K562 (cell line): ENCODE measurements at regions not wholly inside any gene's neighbourhood (a gene's known extent, or its start where the extent isn't known, plus 50 kb on each side); places are given as distances from the start of the nearest gene placed in this dataset.

Experiments
- ATAC-seq: fragments of 200-7000 bp; cut with Tn5 transposase; 3 replicates; pipeline ENCODE4 v1.9.1; 2020; ENCODE audit warnings: moderate library complexity
- BruUV-seq: library from RNA; stranded (reverse); fragments of 400-500 nt; replicated peaks from 2 replicates; lab custom pipeline; 2021; lab: Mats Ljungman, UMichigan
- CTCF ChIA-PET: fragments of 300-600 bp; formaldehyde crosslinking; extraction: SDS; loops from one replicate; lab custom pipeline; 2021; ENCODE audit warnings: low intra/inter-chr PET ratio; lab: Yijun Ruan, JAX
- POLR2A ChIA-PET: fragments of 300-600, 350-650 bp; sonication (Branson Sonifier 250); formaldehyde crosslinking; extraction: SDS; loops from one replicate; lab custom pipeline; 2021; ENCODE audit warnings: antibody characterized with exemption, inconsistent platforms; lab: Yijun Ruan, JAX
- DNase-seq, 4 experiments: peaks; one replicate each; pipeline versions ENCODE4 v3.0.0 to v3.0.0-alpha.2; 2011 to 2018; ENCODE audit warnings: low spot score in 3 of 4, mixed read lengths in 3 of 4; ENCODE audit errors: extremely low read depth in 1 of 4
- FAIRE-seq: peaks from 2 replicates; lab custom pipeline; 2011; peaks lifted over from hg19 to GRCh38; lab: Jason Lieb, UNC
- H2AFZ ChIP-seq: 2 replicates; pipeline ENCODE4 v1.6.0; 2011; ENCODE audit warnings: low read depth, low read length, control low read depth, inconsistent platforms
- H3K27ac ChIP-seq: fragments of 200-600 bp; 3 replicates; pipeline ENCODE4 v1.8.0; 2011; ENCODE audit warnings: low read depth, mild to moderate bottlenecking, control low read depth, inconsistent platforms, low read length, moderate library complexity, mixed read lengths; ENCODE audit errors: extremely low read depth
- H3K27me3 ChIP-seq, 2 experiments: fragments of 300-600 bp in 1 of 2; 2 replicates in 1 of 2; 3 replicates in 1 of 2; pipeline versions ENCODE4 v1.6.0 to v1.8.0; 2011; ENCODE audit warnings: inconsistent platforms in 2 of 2, low read length in 2 of 2, mild to moderate bottlenecking in 1 of 2, mixed read lengths in 1 of 2, moderate library complexity in 1 of 2; ENCODE audit not compliant: control insufficient read depth in 2 of 2, insufficient read depth in 2 of 2
- H3K36me3 ChIP-seq: fragments of 300-600 bp; 3 replicates; pipeline ENCODE4 v1.8.0; 2011; ENCODE audit warnings: mild to moderate bottlenecking, low read length, inconsistent platforms; ENCODE audit not compliant: control insufficient read depth, insufficient read depth
- H3K4me1 ChIP-seq, 2 experiments: fragments of 200-600 bp in 1 of 2; replicated peaks in 1 of 2; 2 replicates in 1 of 2; 3 replicates in 1 of 2; pipeline versions ENCODE4 v1.5.1 to v1.8.0; 2011; ENCODE audit warnings: inconsistent platforms in 2 of 2, low read length in 2 of 2, mild to moderate bottlenecking in 1 of 2, mixed read lengths in 1 of 2, moderate library complexity in 1 of 2; ENCODE audit not compliant: control insufficient read depth in 2 of 2, insufficient read depth in 2 of 2
- H3K4me2 ChIP-seq: 2 replicates; pipeline ENCODE4 v1.6.1; 2011; ENCODE audit warnings: low read length, control low read depth, inconsistent platforms, mixed read lengths; ENCODE audit not compliant: insufficient read depth
- H3K4me3 ChIP-seq: fragments of 200-600 bp; sonication (generic), shearing (Covaris generic); 2 replicates; pipeline ENCODE4 v1.5.1; 2016; ENCODE audit warnings: control low read depth, inconsistent platforms
- H3K79me2 ChIP-seq: fragments of 200-600 bp; 3 replicates; pipeline ENCODE4 v1.8.0; 2011; ENCODE audit warnings: low read length, inconsistent platforms; ENCODE audit not compliant: control insufficient read depth, insufficient read depth
- H3K9ac ChIP-seq, 2 experiments: 2 replicates each; pipeline versions ENCODE4 v1.6.0 to v1.6.1; 2011; ENCODE audit warnings: low read depth in 2 of 2, low read length in 2 of 2, control low read depth in 1 of 2, inconsistent platforms in 1 of 2, mild to moderate bottlenecking in 1 of 2, mixed read lengths in 1 of 2; ENCODE audit not compliant: insufficient read depth in 1 of 2
- H3K9me1 ChIP-seq: one replicate; pipeline ENCODE4 v1.6.0; 2011; ENCODE audit warnings: inconsistent platforms, mild to moderate bottlenecking, low read length, moderate library complexity; ENCODE audit not compliant: control insufficient read depth, insufficient read depth
- H3K9me3 ChIP-seq: replicated peaks from 2 replicates; pipeline ENCODE4 v1.5.1; 2011; ENCODE audit warnings: low read depth, low read length, inconsistent platforms; ENCODE audit not compliant: control insufficient read depth, insufficient read depth
- H4K20me1 ChIP-seq: replicated peaks from 2 replicates; pipeline ENCODE4 v1.6.1; 2011; ENCODE audit warnings: low read length, inconsistent platforms, mixed read lengths; ENCODE audit not compliant: control insufficient read depth, insufficient read depth
- CBFB ChIP-seq: sonication (generic); formaldehyde crosslinking; IDR thresholded peaks from 2 replicates; pipeline ENCODE4 v1.4.0; 2020; ENCODE audit warnings: mild to moderate bottlenecking, missing genetic modification reagents
- CTBP1 ChIP-seq: fragments of 450-650 bp; IDR thresholded peaks from 2 replicates; pipeline ENCODE4 v1.6.1; 2016; ENCODE audit warnings: borderline replicate concordance
- HNRNPUL1 ChIP-seq: fragments of 200-400 bp; formaldehyde crosslinking; IDR thresholded peaks from 2 replicates; pipeline ENCODE4 v1.6.1; 2017; ENCODE audit warnings: low read length
- MCM5 ChIP-seq: fragments of 450-650 bp; IDR thresholded peaks from 2 replicates; pipeline ENCODE4 v1.6.1; 2016; ENCODE audit warnings: low read depth
- MYC ChIP-seq, 2 experiments: fragments of 250-450 bp in 1 of 2; sonication (Bioruptor Pico) in 1 of 2; IDR thresholded peaks; 2 replicates each; pipeline versions ENCODE4 v1.5.1 to v1.6.1; 2012 to 2021; ENCODE audit warnings: low read depth in 2 of 2, borderline replicate concordance in 1 of 2, improper control_type of control experiment in 1 of 2, low read length in 1 of 2, mild to moderate bottlenecking in 1 of 2, moderate library complexity in 1 of 2
- NEUROD1 ChIP-seq: fragments of 150-350 bp; IDR thresholded peaks from 2 replicates; pipeline ENCODE4 v1.6.1; 2014; ENCODE audit warnings: borderline replicate concordance, low read length, low read depth; ENCODE audit not compliant: partially characterized antibody
- NFYB ChIP-seq: IDR thresholded peaks from 2 replicates; pipeline ENCODE4 v1.6.1; 2011; ENCODE audit warnings: mild to moderate bottlenecking, moderate library complexity; ENCODE audit not compliant: insufficient read length; ENCODE audit errors: extremely low read depth
- PHB2 ChIP-seq: fragments of 450-650 bp; IDR thresholded peaks from 2 replicates; pipeline ENCODE4 v1.6.1; 2017; ENCODE audit warnings: low read depth
- ZNF316 ChIP-seq: fragments of 450-650 bp; IDR thresholded peaks from 2 replicates; pipeline ENCODE4 v1.6.1; 2016
- ZNF408 ChIP-seq: fragments of 250-450 bp; sonication (Bioruptor Pico); IDR thresholded peaks from 2 replicates; pipeline ENCODE4 v1.4.0; 2020; ENCODE audit warnings: low read depth, mild to moderate bottlenecking, moderate library complexity
- WGBS: fragments of 100-300 bp; shearing (Covaris generic); methylation state at CpG from one replicate; pipeline ENCODE4 v1.1.6; 2016; ENCODE audit warnings: low coverage, mixed read lengths; ENCODE audit not compliant: insufficient coverage; ENCODE audit errors: missing lambda C conversion rate; 5-methylcytosine and 5-hydroxymethylcytosine counted together
- in situ Hi-C: fragments of 300-500 bp; cut with MboI; formaldehyde crosslinking; loops from 4 replicates; pipeline ENCODE4 v1.15.0; 2018; ENCODE audit warnings: inconsistent platforms, mixed read lengths
- intact Hi-C: fragments of 100-400 bp; cut with micrococcal nuclease; formaldehyde crosslinking; loops from 2 replicates; pipeline ENCODE4 v1.14.2; 2022
- TF ChIP-seq, protein P1 (sequence below): sonication (generic); formaldehyde crosslinking; IDR thresholded peaks from 2 replicates; pipeline ENCODE4 v1.8.1; 2022; ENCODE audit warnings: missing genetic modification reagents
- TF ChIP-seq, protein P2 (sequence below): fragments of 450-650 bp; IDR thresholded peaks from 2 replicates; pipeline ENCODE4 v1.6.1; 2016; ENCODE audit warnings: antibody characterized with exemption
- TF ChIP-seq, protein P3 (sequence below): fragments of 250-450 bp; sonication (Bioruptor Pico); IDR thresholded peaks from 2 replicates; pipeline ENCODE4 v1.5.0; 2021; ENCODE audit warnings: mild to moderate bottlenecking, borderline replicate concordance

DNA sequence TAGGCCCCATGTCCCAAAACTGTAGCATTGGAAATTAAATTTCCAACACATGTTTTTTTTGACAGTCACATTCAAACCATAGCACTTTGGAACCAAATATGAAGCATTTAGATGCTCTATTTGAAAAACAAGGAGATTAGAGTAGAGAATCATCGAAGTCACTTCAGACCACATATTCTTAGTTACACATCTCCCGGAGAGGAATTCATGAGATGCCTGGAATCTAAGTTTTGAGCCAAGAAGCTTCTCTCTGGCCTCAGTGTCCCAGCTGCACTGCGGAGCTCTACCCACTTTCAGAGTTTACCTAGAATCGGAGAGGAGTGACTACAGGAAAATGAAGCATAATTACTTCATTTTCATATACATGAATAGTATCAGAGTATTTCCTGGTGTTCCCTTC is 385.9 kb downstream of the TNS1 start:
- in situ Hi-C loops, result no loop called here
- FAIRE-seq, result no peak

More for the DNA sequence above, 385.9 kb downstream of the TNS1 start:
- Histone ChIP-seq H3K4me3 (no peak overlapping the region), H3K4me2 (no peak overlapping the region), H3K27me3 (peaks cover 0 to 18% of the 10 kb centered on the region in 2 experiments; a peak in 2 of 5 replicates), H3K4me1 (no peaks in the 10 kb centered on the region), H3K9me1 (no peaks in the 10 kb centered on the region), H3K27ac (no peak overlapping the region), H3K9ac (no peak overlapping the region), H2AFZ (no peak overlapping the region), H4K20me1 (no peaks in the 10 kb centered on the region), H3K36me3 (no peaks in the 10 kb centered on the region), H3K79me2 (no peaks in the 10 kb centered on the region), H3K9me3 (no peaks in the 10 kb centered on the region)
- ATAC-seq, result no peak
- no peak for DNase-seq
- CTCF ChIA-PET, result no interaction called here
- WGBS, result 0% methylated on average over 4 of the region's 4 CpGs
- intact Hi-C loops, result no loop called here
- no peak for TF ChIP-seq ZNF316
- TF ChIP-seq, protein P1, sequence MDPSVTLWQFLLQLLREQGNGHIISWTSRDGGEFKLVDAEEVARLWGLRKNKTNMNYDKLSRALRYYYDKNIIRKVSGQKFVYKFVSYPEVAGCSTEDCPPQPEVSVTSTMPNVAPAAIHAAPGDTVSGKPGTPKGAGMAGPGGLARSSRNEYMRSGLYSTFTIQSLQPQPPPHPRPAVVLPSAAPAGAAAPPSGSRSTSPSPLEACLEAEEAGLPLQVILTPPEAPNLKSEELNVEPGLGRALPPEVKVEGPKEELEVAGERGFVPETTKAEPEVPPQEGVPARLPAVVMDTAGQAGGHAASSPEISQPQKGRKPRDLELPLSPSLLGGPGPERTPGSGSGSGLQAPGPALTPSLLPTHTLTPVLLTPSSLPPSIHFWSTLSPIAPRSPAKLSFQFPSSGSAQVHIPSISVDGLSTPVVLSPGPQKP (CRISPR knock-in tag), result no peak
- TF ChIP-seq PHB2, result no peak
- TF ChIP-seq HNRNPUL1, result no peak
- TF ChIP-seq ZNF408 (CRISPR knock-in tag), result no peak
- TF ChIP-seq, protein P2, sequence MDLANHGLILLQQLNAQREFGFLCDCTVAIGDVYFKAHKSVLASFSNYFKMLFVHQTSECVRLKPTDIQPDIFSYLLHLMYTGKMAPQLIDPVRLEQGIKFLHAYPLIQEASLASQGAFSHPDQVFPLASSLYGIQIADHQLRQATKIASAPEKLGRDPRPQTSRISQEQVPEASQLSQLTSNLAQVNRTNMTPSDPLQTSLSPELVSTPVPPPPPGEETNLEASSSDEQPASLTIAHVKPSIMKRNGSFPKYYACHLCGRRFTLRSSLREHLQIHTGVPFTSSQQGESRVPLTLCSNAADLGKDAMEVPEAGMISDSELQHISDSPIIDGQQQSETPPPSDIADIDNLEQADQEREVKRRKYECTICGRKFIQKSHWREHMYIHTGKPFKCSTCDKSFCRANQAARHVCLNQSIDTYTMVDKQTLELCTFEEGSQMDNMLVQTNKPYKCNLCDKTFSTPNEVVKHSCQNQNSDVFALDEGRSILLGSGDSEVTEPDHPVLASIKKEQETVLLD, result no peak
- no peak for TF ChIP-seq MCM5
- TF ChIP-seq NEUROD1, result no peak
- no peak for TF ChIP-seq MYC (IDR thresholded peaks at IDR 0.05; ENCODE audit: low read depth, low read length)
- TF ChIP-seq MYC (CRISPR knock-in tag; IDR thresholded peaks at IDR 0.05; ENCODE audit: borderline replicate concordance, low read depth), result no peak
- TF ChIP-seq NFYB, result no peak
- no peak for TF ChIP-seq CTBP1
- TF ChIP-seq, protein P3, sequence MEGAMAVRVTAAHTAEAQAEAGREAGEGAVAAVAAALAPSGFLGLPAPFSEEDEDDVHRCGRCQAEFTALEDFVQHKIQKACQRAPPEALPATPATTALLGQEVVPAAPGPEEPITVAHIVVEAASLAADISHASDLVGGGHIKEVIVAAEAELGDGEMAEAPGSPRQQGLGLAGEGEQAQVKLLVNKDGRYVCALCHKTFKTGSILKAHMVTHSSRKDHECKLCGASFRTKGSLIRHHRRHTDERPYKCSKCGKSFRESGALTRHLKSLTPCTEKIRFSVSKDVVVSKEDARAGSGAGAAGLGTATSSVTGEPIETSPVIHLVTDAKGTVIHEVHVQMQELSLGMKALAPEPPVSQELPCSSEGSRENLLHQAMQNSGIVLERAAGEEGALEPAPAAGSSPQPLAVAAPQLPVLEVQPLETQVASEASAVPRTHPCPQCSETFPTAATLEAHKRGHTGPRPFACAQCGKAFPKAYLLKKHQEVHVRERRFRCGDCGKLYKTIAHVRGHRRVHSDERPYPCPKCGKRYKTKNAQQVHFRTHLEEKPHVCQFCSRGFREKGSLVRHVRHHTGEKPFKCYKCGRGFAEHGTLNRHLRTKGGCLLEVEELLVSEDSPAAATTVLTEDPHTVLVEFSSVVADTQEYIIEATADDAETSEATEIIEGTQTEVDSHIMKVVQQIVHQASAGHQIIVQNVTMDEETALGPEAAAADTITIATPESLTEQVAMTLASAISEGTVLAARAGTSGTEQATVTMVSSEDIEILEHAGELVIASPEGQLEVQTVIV, result no peak
- no peak for TF ChIP-seq CBFB
- POLR2A ChIA-PET, result no interaction called here
- no TSS peak for BruUV-seq
